Naive thymus-derived CD4-positive, alpha-beta T cell (primary cell): ENCODE measurements at regions not wholly inside any gene's neighbourhood (a gene's known extent, or its start where the extent isn't known, plus 50 kb on each side); places are given as distances from the start of the nearest gene placed in this dataset.

Experiments used
- ATAC-seq: fragments of 150-1000 bp; cut with Tn5 transposase; 2 replicates; pipeline ENCODE4 v1.10.0; 2021; ENCODE audit warnings: mild to moderate bottlenecking, moderate library complexity
- CTCF ChIA-PET: fragments of 350-600 bp; sonication (Branson Sonifier 250); formaldehyde crosslinking; loops from one replicate; lab custom pipeline; 2021; ENCODE audit warnings: antibody characterized with exemption; lab: Charles Lee
- POLR2A ChIA-PET: fragments of 350-600 bp; sonication (Branson Sonifier 250); formaldehyde crosslinking; loops from one replicate; lab custom pipeline; 2021; ENCODE audit warnings: antibody characterized with exemption, inconsistent platforms; lab: Charles Lee
- DNase-seq, 9 donors: peaks; one replicate each; pipeline versions ENCODE4 v3.0.0 to v3.0.0-alpha.2; 2020 to 2022; ENCODE audit warnings: mixed read lengths in 1 of 9
- H3K27ac ChIP-seq: one replicate; pipeline ENCODE4 v1.7.0; 2013; ENCODE audit warnings: mild to moderate bottlenecking, low read depth, low read length, moderate library complexity
- H3K27me3 ChIP-seq, 2 donors: one replicate each; pipeline ENCODE4 v1.7.0; 2013; ENCODE audit warnings: low read length in 2 of 2, mild to moderate bottlenecking in 2 of 2, moderate library complexity in 2 of 2; ENCODE audit not compliant: control insufficient read depth in 2 of 2, insufficient read depth in 2 of 2
- H3K36me3 ChIP-seq, 3 experiments: 1 replicate in 2 of 3; 2 replicates in 1 of 3; pipeline ENCODE4 v1.7.0; 2013; ENCODE audit warnings: low read length in 3 of 3, mild to moderate bottlenecking in 3 of 3, moderate library complexity in 1 of 3; ENCODE audit not compliant: insufficient read depth in 3 of 3, control insufficient read depth in 2 of 3
- H3K4me1 ChIP-seq, 2 donors: one replicate each; pipeline ENCODE4 v1.7.0; 2013; ENCODE audit warnings: low read length in 2 of 2, mild to moderate bottlenecking in 2 of 2, moderate library complexity in 1 of 2; ENCODE audit not compliant: control insufficient read depth in 2 of 2, insufficient read depth in 2 of 2
- H3K4me3 ChIP-seq: 2 replicates; pipeline ENCODE4 v1.7.0; 2013; ENCODE audit warnings: mild to moderate bottlenecking, low read length
- H3K9me3 ChIP-seq, 3 experiments: 1 replicate in 2 of 3; 2 replicates in 1 of 3; pipeline ENCODE4 v1.7.0; 2013; ENCODE audit warnings: low read length in 3 of 3; ENCODE audit not compliant: control insufficient read depth in 2 of 3
- H3K27ac Mint-ChIP-seq, 9 donors: one replicate each; pipeline ENCODE4 v1.8.0; 2020 to 2022; ENCODE audit warnings: mixed read lengths in 9 of 9, mild to moderate bottlenecking in 8 of 9, moderate library complexity in 5 of 9, inconsistent platforms in 2 of 9
- H3K27me3 Mint-ChIP-seq, 5 donors: one replicate each; pipeline ENCODE4 v1.8.0; 2021 to 2022; ENCODE audit warnings: mixed read lengths in 5 of 5, mild to moderate bottlenecking in 1 of 5
- H3K36me3 Mint-ChIP-seq, 5 donors: one replicate each; pipeline ENCODE4 v1.8.0; 2020 to 2022; ENCODE audit warnings: mixed read lengths in 5 of 5, mild to moderate bottlenecking in 3 of 5, inconsistent platforms in 1 of 5
- H3K4me1 Mint-ChIP-seq, 7 donors: one replicate each; pipeline ENCODE4 v1.8.0; 2020 to 2022; ENCODE audit warnings: mixed read lengths in 7 of 7, mild to moderate bottlenecking in 3 of 7, inconsistent platforms in 1 of 7
- H3K4me3 Mint-ChIP-seq, 10 donors: one replicate each; pipeline ENCODE4 v1.8.0; 2020 to 2022; ENCODE audit warnings: mild to moderate bottlenecking in 10 of 10, mixed read lengths in 10 of 10, moderate library complexity in 6 of 10, inconsistent platforms in 2 of 10
- H3K9me3 Mint-ChIP-seq, 11 donors: one replicate each; pipeline ENCODE4 v1.8.0; 2020 to 2022; ENCODE audit warnings: mixed read lengths in 11 of 11, mild to moderate bottlenecking in 4 of 11, inconsistent platforms in 1 of 11, moderate library complexity in 1 of 11
- intact Hi-C, 2 donors: fragments of 100-400 bp; cut with micrococcal nuclease; formaldehyde crosslinking; loops; one replicate each; pipeline ENCODE4 v1.15.1; 2023

- no peaks in the 10 kb centered on the region for H3K4me1 Mint-ChIP-seq
- H3K4me3 ChIP-seq = no peak overlapping the region
- no peaks in the 10 kb centered on the region for H3K36me3 ChIP-seq
- H3K4me3 Mint-ChIP-seq = no peak overlapping the region
- no peaks in the 10 kb centered on the region for H3K36me3 Mint-ChIP-seq
- ChIA-PET CTCF (no interaction called here), POLR2A (no interaction called here)
- no peak for ATAC-seq
- peaks cover 0 to 12% (median 5%) of the 10 kb centered on the region in 11 donors for H3K9me3 Mint-ChIP-seq
- H3K27me3 ChIP-seq = no peaks in the 10 kb centered on the region
- H3K27me3 Mint-ChIP-seq = peaks cover 0 to 14% (median 12%) of the 10 kb centered on the region in 5 donors
- no peak overlapping the region for H3K27ac Mint-ChIP-seq
- DNase-seq = no peak
- intact Hi-C loops = no loop called here
- H3K27ac ChIP-seq = no peak overlapping the region
- H3K4me1 ChIP-seq = no peaks in the 10 kb centered on the region
- H3K9me3 ChIP-seq = no peaks in the 10 kb centered on the region
Measured at GRCh38 chr2:33680644-33681363, 81.7 kb upstream of the FAM98A start.

- intact Hi-C loops = no loop called here
- H3K9me3 ChIP-seq = no peaks in the 10 kb centered on the region
- ATAC-seq (no peak), DNase-seq (no peak)
- H3K4me1 ChIP-seq = no peaks in the 10 kb centered on the region
- no peak overlapping the region for H3K27ac ChIP-seq
- no peak overlapping the region for H3K4me3 ChIP-seq
- no peaks in the 10 kb centered on the region for H3K27me3 ChIP-seq
- Mint-ChIP-seq H3K4me1 (no peaks in the 10 kb centered on the region), H3K4me3 (no peak overlapping the region), H3K9me3 (no peaks in the 10 kb centered on the region), H3K36me3 (no peaks in the 10 kb centered on the region), H3K27me3 (peaks cover 0 to 18% (median 11%) of the 10 kb centered on the region in 5 donors), H3K27ac (no peak overlapping the region)
- ChIA-PET CTCF (no interaction called here), POLR2A (no interaction called here)
- H3K36me3 ChIP-seq = no peaks in the 10 kb centered on the region
Measured at GRCh38 chr2:33678436-33678835, 79.3 kb upstream of the FAM98A start.

GRCh38 chr2:33673937-33674336, 74.8 kb upstream of the FAM98A start:
- H3K27me3 Mint-ChIP-seq = peaks cover 0 to 18% (median 12%) of the 10 kb centered on the region in 5 donors
- H3K27ac Mint-ChIP-seq = no peak overlapping the region
- Histone ChIP-seq H3K4me1 (no peaks in the 10 kb centered on the region), H3K27ac (no peak overlapping the region), H3K27me3 (no peaks in the 10 kb centered on the region), H3K9me3 (no peaks in the 10 kb centered on the region), H3K36me3 (no peaks in the 10 kb centered on the region), H3K4me3 (no peak overlapping the region)
- H3K4me1 Mint-ChIP-seq = no peaks in the 10 kb centered on the region
- ATAC-seq = no peak
- H3K9me3 Mint-ChIP-seq = no peaks in the 10 kb centered on the region
- intact Hi-C loops = loop anchor here in 1 of 2 donors (5.0 kb wide), 1 partner anchor 1738 kb away; no protein-coding TSS in a partner anchor
- DNase-seq = no peak
- H3K36me3 Mint-ChIP-seq = no peaks in the 10 kb centered on the region
- CTCF ChIA-PET = no interaction called here
- POLR2A ChIA-PET = no interaction called here
- no peak overlapping the region for H3K4me3 Mint-ChIP-seq

GRCh38 chr2:33672896-33673295, 73.8 kb upstream of the FAM98A start:
- DNase-seq = no peak
- no peak overlapping the region for H3K4me3 ChIP-seq
- H3K9me3 Mint-ChIP-seq = no peaks in the 10 kb centered on the region
- no peak overlapping the region for H3K27ac ChIP-seq
- no peaks in the 10 kb centered on the region for H3K36me3 Mint-ChIP-seq
- no peak overlapping the region for H3K4me3 Mint-ChIP-seq
- H3K27me3 ChIP-seq = no peaks in the 10 kb centered on the region
- H3K4me1 Mint-ChIP-seq = no peaks in the 10 kb centered on the region
- no peaks in the 10 kb centered on the region for H3K36me3 ChIP-seq
- ChIA-PET POLR2A (no interaction called here), CTCF (no interaction called here)
- H3K27ac Mint-ChIP-seq = no peak overlapping the region
- peaks cover 0 to 18% (median 9%) of the 10 kb centered on the region in 5 donors for H3K27me3 Mint-ChIP-seq
- ATAC-seq = no peak
- H3K9me3 ChIP-seq = no peaks in the 10 kb centered on the region
- intact Hi-C loops = loop anchor here in 1 of 2 donors (5.0 kb wide), 1 partner anchor 1739 kb away; no protein-coding TSS in a partner anchor
- H3K4me1 ChIP-seq = no peaks in the 10 kb centered on the region

GRCh38 chr2:33672389-33672788, 73.3 kb upstream of the FAM98A start:
- Histone ChIP-seq H3K27me3 (no peaks in the 10 kb centered on the region), H3K4me1 (no peaks in the 10 kb centered on the region), H3K4me3 (no peak overlapping the region), H3K27ac (no peak overlapping the region), H3K9me3 (no peaks in the 10 kb centered on the region), H3K36me3 (no peaks in the 10 kb centered on the region)
- CTCF ChIA-PET = no interaction called here
- peaks cover 0 to 18% (median 9%) of the 10 kb centered on the region in 5 donors for H3K27me3 Mint-ChIP-seq
- intact Hi-C loops = loop anchor here in 1 of 2 donors (5.0 kb wide), 1 partner anchor 1740 kb away; no protein-coding TSS in a partner anchor
- no peak for DNase-seq
- POLR2A ChIA-PET = no interaction called here
- ATAC-seq = no peak
- no peaks in the 10 kb centered on the region for H3K9me3 Mint-ChIP-seq
- H3K36me3 Mint-ChIP-seq = no peaks in the 10 kb centered on the region
- H3K4me1 Mint-ChIP-seq = no peaks in the 10 kb centered on the region
- no peak overlapping the region for H3K27ac Mint-ChIP-seq
- no peak overlapping the region for H3K4me3 Mint-ChIP-seq

- ChIA-PET CTCF (no interaction called here), POLR2A (no interaction called here)
- DNase-seq (no peak), ATAC-seq (no peak)
- Histone ChIP-seq H3K36me3 (no peaks in the 10 kb centered on the region), H3K27me3 (no peaks in the 10 kb centered on the region), H3K4me3 (no peak overlapping the region), H3K27ac (no peak overlapping the region), H3K9me3 (no peaks in the 10 kb centered on the region), H3K4me1 (no peaks in the 10 kb centered on the region)
- H3K27ac Mint-ChIP-seq = no peak overlapping the region
- peaks cover 0 to 18% (median 9%) of the 10 kb centered on the region in 5 donors for H3K27me3 Mint-ChIP-seq
- no peak overlapping the region for H3K4me3 Mint-ChIP-seq
- peaks cover 0 to 6% (median 0%) of the 10 kb centered on the region in 11 donors for H3K9me3 Mint-ChIP-seq
- intact Hi-C loops = loop anchor here in 1 of 2 donors (5.0 kb wide), 1 partner anchor 1741 kb away; no protein-coding TSS in a partner anchor
- H3K4me1 Mint-ChIP-seq = no peaks in the 10 kb centered on the region
- H3K36me3 Mint-ChIP-seq = no peaks in the 10 kb centered on the region
Measured at GRCh38 chr2:33671198-33671597, 72.1 kb upstream of the FAM98A start.
